ENCODE measurements at regions not wholly inside any gene's neighbourhood (a gene's known extent, or its start where the extent isn't known, plus 50 kb on each side); places are given as distances from the start of the nearest gene placed in this dataset.

GRCh38 chr6:119891644-119892043 is 542.1 kb upstream of the MAN1A1 start:
- Histone ChIP-seq H4K5ac (ENCODE audit: insufficient read length, low read depth, low read length) (no peak overlapping the region), H3K27me3 (replicated peaks in 1 of 4; ENCODE audit: control insufficient read depth in 3 of 4, extremely low read depth in 1 of 4, insufficient read depth in 3 of 4, low read length in 3 of 4) (no peaks in the 10 kb centered on the region), H3K36me3 (ENCODE audit: control insufficient read depth in 2 of 4, insufficient read depth in 4 of 4, low read length in 3 of 4) (no peaks in the 10 kb centered on the region), H3K9ac (replicated peaks in 1 of 4; ENCODE audit: extremely low read depth in 1 of 4, low read depth in 3 of 4, low read length in 3 of 4) (no peak overlapping the region), H4K8ac (ENCODE audit: extremely low read depth, insufficient read depth, low read length) (no peak overlapping the region), H4K91ac (replicated peaks; ENCODE audit: insufficient read length, low read length) (no peak overlapping the region), H3K23ac (ENCODE audit: insufficient read length) (no peak overlapping the region), H2BK15ac (ENCODE audit: low read length) (no peak overlapping the region), H3K56ac (replicated peaks; ENCODE audit: insufficient read length, low read depth, low read length) (no peak overlapping the region), H3K18ac (ENCODE audit: extremely low read depth, low read length) (no peak overlapping the region), H2BK120ac (replicated peaks; ENCODE audit: low read depth, low read length) (no peak overlapping the region), H4K20me1 (replicated peaks in 1 of 2; ENCODE audit: control insufficient read depth in 1 of 2, insufficient read depth in 2 of 2, low read length in 2 of 2) (no peaks in the 10 kb centered on the region), H3K23me2 (ENCODE audit: low read depth, low read length) (no peaks in the 10 kb centered on the region), H3K4ac (replicated peaks; ENCODE audit: insufficient read length, low read depth, low read length) (no peak overlapping the region), H3K14ac (ENCODE audit: insufficient read length) (no peak overlapping the region), H3K4me2 (ENCODE audit: insufficient read depth in 1 of 2, low read depth in 2 of 2, low read length in 2 of 2) (no peak overlapping the region), H3K79me1 (ENCODE audit: low read depth, low read length) (no peaks in the 10 kb centered on the region), H2BK12ac (ENCODE audit: low read depth, low read length) (no peak overlapping the region), H2BK20ac (ENCODE audit: low read length) (no peak overlapping the region), H2AK5ac (ENCODE audit: low read depth, low read length) (no peak overlapping the region), H3K9me3 (ENCODE audit: insufficient read depth in 2 of 2, low read depth in 1 of 2, low read length in 1 of 2) (no peaks in the 10 kb centered on the region), H3K4me1 (replicated peaks in 1 of 4; ENCODE audit: control insufficient read depth in 3 of 4, insufficient read depth in 4 of 4, low read length in 3 of 4) (no peaks in the 10 kb centered on the region), H3K79me2 (ENCODE audit: control insufficient read depth in 1 of 2, insufficient read depth in 2 of 2, low read length in 2 of 2) (no peaks in the 10 kb centered on the region), H3K4me3 (ENCODE audit: extremely low read depth in 1 of 4, insufficient read depth in 2 of 4, low read depth in 3 of 4, low read length in 4 of 4) (no peak overlapping the region), H2AFZ (ENCODE audit: low read length) (no peak overlapping the region), H2BK5ac (ENCODE audit: low read depth, low read length) (no peak overlapping the region), H3K27ac (ENCODE audit: low read depth, low read length) (no peak overlapping the region)
- no peak for DNase-seq (ENCODE audit: low read depth in 1 of 2, low spot score in 2 of 2)
- WGBS, 2 experiments (ENCODE audit: extremely low coverage in 1 of 2, insufficient coverage in 1 of 2, insufficient read length in 1 of 2, insufficient replicate concordance in 2 of 2, low coverage in 1 of 2, low lambda C conversion rate in 2 of 2, missing lambda C conversion rate in 1 of 2): 88% methylated on average over 4 of the region's 4 CpGs; no CpG with 5 or more reads in 1 of the 2 experiments
- ChIA-PET POLR2A (ENCODE audit: partially characterized antibody) (no interaction called here), CTCF (ENCODE audit: partially characterized antibody) (interaction anchor here (1.1 kb wide), 1 partner anchor 743 kb away, joined by 3 read pairs; no protein-coding TSS in a partner anchor)
- no peak for FAIRE-seq
- no peak for TF ChIP-seq E2F6 (IDR thresholded peaks at IDR 0.05)
- no peak for TF ChIP-seq PHF8 (conservative IDR thresholded peaks at IDR 0.05; ENCODE audit: low read depth, low read length)
- TF ChIP-seq RAD21 (IDR thresholded peaks at IDR 0.05 in 1 of 2, conservative IDR thresholded peaks at IDR 0.05 in 1 of 2; ENCODE audit: low read depth in 2 of 2, low read length in 2 of 2): no peak
- TF ChIP-seq TCF12 (IDR thresholded peaks at IDR 0.05; ENCODE audit: low read depth, low read length): no peak
- no peak for TF ChIP-seq HDAC6 (IDR thresholded peaks at IDR 0.05; ENCODE audit: low read depth, low read length)
- no peak for TF ChIP-seq ATF3 (IDR thresholded peaks at IDR 0.05; ENCODE audit: insufficient read depth, low read depth, low read length)
- TF ChIP-seq JUN (IDR thresholded peaks at IDR 0.05; ENCODE audit: low read depth, low read length): no peak
- TF ChIP-seq KDM5A (IDR thresholded peaks at IDR 0.05; ENCODE audit: low read length): no peak
- no peak for TF ChIP-seq CHD2 (IDR thresholded peaks at IDR 0.05; ENCODE audit: low read length)
- TF ChIP-seq BACH1 (IDR thresholded peaks at IDR 0.05; ENCODE audit: low read length): no peak
- TF ChIP-seq CBX5 (IDR thresholded peaks at IDR 0.05; ENCODE audit: low read depth, low read length): no peak
- TF ChIP-seq RBBP5 (IDR thresholded peaks at IDR 0.05; ENCODE audit: borderline replicate concordance, low read depth, low read length): no peak
- no peak for TF ChIP-seq ZNF274 (IDR thresholded peaks at IDR 0.05; ENCODE audit: borderline replicate concordance, extremely low read depth, low read length)
- no peak for TF ChIP-seq CTBP2 (IDR thresholded peaks at IDR 0.05; ENCODE audit: borderline replicate concordance, insufficient read depth, insufficient read length, low read length)
